Hindlimb muscle (tissue), 1 donor: ENCODE measurements at regions not wholly inside any gene's neighbourhood (a gene's known extent, or its start where the extent isn't known, plus 50 kb on each side); places are given as distances from the start of the nearest gene placed in this dataset.
"Not testable (repeated sequence)": the region's sequence is repeated elsewhere in the genome, so short reads cannot be mapped to it uniquely, and the experiment has no call there.

Experiments used
- DNase-seq: peaks from one replicate; pipeline ENCODE4 v3.0.0-alpha.2; 2013

DNA sequence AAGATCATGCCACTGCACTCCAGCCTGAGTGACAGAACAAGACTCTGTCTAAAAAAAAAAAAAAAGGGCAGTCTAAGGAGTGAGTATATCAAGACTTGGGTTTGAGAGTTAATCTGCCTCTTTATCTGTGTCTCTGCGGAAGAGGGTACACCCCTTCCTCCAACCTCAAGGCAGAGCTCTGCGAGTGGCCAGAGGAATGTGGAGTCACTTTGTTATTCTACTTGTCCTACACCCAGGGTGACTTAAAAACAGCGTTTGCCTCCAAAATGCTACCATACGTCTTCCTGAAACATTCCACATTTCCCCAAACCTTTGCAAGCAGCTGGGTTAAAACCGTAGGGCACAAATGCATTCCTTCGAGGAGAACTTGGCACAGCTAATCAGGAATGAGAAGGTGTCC lies 199.9 kb downstream of the SHOX start:
- DNase-seq: no peak

DNA sequence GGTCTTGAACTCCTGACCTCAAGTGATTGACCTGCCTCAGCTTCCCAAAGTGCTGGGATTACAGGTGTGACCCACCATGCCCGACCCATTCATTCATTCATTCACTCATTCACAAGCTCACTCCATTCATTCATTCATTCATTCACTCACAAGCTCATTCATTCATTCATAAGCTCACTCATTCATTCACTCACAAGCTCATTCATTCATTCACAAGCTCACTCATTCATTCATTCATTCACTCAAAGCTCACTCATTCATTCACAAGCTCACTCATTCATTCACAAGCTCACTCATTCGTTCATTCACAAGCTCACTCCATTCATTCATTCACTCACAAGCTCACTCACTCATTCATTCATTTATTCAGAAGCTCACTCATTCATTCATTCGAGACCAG lies 198.6 kb downstream of the SHOX start:
- DNase-seq: no peak

DNA sequence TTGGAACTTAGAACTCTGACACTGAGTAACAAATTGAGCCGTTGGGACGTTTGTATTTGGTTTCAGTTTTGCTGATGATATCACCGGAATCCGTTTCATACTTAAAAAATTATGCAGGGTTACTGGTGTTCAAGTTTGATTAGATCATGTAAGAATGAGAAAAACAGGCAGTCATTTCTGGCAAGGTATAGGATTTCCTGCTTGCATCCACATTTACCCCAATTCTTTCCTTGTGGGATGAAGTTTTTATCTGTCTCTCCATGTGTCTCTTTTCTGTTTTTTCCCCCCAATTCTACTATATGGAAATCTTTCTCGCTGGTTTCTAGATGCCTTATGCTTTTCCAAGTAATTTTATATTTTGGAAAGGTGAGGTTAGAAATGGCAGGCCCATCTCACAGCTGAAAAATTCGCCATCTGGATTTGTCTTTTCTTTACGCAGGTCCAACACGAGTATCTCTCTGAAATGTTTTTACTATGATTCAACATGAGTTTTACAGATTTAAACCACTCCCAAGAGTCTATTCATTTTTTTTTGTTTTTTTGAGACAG lies 197.9 kb downstream of the SHOX start:
- peak; percentile 76 for DNase-seq

DNA sequence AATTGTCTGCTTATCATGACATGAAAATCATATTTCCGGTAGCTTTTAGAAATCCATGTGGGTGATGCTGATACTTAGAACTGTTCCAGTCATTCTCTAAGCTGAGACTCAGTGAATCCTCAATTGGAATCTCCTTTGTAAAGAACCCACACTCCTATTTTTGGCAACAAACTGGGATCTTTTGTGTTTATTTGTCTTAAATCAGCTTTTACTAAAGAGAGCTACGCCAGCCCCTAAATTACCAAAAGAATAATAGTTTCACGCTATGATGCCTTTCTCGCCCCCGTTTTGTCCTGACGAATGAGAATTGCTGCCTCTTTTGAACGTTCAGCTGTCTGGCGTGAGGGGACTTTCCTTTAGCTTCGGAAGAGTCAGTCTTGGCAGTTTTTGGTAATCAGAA lies 195.9 kb downstream of the SHOX start:
- DNase-seq: peak; percentile 49

DNA sequence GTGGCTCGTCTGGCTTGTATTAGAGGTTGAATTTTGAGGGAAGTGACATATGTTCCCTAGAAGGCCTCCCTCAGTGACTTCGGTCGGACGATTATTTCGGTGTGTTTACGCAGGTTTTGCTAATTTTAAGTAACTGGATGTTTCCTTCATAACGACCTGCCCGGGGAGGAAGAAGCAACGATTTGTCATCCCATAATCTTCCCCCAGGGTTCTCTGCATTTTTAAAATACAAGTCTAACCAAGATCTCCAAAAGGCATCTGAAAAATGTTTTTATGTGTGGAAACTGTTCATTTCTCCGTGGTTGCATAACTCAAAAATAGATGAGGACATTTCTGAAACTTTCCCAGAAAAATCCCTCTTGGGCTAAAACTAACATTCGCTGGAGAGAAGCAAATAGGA lies 195.4 kb downstream of the SHOX start:
- DNase-seq: peak; percentile 61

DNA sequence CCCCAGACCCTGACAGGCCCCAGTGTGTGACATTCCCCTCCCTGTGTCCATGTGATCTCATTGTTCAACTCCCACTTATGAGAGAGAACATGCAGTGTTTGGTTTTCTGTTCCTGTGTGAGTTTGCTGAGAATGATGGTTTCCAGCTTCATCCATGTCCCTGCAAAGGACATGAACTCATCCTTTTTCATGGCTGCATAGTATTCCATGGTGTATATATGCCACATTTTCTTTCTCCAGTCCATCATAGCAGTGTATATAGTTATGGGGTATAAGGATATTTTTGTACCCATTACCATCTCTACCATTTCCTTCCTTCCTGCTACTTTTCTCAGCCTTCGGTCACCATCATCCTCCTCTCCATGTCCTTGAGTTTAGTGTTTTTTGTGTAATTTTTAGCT lies 192.5 kb downstream of the SHOX start:
- not testable (repeated sequence) for DNase-seq

DNA sequence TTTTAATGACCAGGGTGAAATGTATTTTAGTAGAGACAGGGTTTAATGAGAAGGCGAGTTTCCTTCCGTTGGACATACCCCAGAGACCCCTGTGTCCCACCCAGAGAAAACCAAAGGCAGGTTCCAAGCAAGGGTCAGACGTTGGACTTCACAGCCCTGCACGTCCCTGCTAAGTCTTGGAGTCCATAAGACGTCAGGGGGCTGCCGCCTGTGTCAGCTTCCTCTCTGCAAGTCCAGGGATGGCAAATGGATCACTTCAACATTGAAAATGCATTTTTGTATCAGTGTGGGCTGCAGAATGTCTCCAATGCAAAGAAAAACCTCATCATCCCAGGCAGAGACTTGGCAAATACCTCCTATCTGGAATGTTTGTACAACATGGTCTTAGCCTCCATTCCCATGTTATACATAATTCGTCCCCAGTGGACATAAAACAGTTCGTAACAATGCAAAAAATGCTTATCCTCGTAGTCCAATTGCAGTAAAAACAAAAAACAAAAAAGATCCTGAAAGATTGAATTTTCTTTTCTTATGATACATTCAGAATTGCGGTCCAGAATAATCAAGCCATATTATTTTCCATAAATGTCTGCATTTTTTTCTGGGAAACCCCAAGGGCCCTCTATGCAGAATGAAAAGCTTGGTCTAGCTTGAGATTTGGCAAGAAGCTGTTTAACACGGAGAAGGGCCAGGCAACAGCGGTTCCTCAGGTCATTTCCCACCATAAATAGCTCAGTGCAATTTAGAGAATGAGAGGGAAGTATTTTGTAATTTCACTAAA lies 190.9 kb downstream of the SHOX start:
- peak; percentile 64 for DNase-seq

DNA sequence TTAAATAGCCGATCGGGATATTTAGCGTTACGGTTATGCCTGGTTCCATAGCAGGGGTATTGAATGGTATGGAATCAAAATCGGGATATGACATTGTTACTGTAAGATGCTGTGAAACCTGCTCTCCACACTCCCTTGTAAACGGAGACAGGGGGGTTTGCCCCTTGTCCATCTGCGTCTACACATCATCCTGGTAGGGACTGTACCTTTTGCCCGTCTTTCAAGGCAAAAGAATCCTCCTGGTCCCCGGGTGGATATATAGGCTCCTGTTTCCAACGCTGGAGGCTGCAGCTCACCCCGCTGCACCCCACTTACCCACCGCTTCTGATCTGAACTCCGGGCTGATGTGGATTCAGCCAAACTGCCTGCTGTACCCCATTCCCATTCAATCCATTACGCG lies 189.1 kb downstream of the SHOX start:
- DNase-seq: no peak

DNA sequence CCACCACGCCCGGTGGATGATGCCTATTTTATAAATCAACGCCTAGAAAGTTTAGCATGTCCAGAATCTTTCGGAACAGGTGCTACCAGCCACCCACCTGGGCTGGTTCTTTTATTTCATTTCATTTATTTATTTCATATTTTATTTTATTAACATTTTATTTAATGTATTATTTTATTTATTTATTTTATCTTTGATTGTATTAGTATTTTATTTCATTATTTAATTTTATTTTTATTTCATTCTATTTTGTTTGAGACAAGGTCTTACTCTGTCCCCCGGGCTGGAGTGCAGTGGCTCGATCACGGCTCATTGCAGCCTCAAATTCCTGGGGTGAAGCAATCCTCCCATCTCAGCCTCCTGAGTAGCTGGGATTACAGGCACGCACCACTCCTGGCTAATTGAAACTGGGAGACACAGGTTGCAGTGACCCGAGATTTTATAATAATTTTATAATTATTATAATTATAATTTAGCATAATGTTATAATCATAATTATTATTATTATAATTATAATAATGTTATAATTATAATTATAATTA lies 187.2 kb downstream of the SHOX start:
- no peak for DNase-seq

DNA sequence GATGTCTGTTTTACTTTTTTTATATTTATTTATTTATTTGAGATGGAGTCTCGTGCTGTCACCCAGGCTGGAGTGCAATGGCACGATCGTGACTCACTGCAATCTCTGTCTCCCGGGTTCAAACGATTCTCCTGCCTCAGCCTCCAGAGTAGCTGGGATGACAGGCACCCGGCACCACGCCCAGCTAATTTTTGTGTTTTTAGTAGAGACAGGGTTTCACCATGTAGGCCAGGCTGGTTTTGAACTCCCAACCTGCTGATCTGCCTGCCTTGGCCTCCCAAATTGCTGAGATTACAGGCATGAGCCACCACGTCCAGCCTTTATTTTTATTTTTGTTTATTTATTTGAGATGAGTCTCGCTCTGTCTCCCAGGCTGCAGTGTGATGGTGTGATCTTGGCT lies 186.6 kb downstream of the SHOX start:
- DNase-seq: not testable (repeated sequence)

DNA sequence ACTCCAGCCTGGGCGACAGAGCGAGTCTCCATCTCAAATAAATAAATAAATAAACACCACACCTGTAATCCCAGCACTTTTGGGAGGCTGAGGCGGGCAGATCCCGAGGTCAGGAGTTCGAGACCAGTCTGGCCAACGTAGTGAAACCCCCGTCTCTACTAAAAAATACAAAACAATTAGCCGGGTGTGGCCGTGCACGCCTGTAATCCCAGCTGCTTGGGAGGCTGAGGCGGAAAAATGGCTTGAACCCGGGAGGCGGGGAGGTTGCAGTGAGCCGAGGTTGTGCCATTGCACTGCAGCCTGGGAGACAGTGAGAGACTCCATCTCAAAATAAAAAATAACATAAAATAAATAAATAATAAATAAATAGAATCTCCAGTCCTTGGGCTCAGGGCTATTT lies 185.8 kb downstream of the SHOX start:
- no peak for DNase-seq

DNA sequence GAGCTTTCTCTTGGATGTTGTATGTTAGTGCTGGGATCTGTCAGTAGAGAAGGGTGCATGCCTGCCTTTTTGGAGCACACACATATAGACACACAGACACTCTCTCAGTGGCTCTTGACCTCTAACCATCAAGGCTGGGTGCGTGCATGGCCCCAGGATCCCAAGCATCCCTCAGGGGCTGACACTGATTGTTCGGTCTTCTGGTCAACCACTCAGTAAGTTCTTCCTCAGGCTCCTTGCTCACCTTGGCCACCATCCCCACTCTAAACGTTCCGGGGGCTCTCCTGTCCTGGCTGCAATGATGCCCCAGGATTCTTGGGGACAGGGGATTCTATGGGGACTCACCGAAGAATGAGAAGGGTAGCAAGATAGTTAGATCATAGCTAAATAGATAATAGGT lies 179.6 kb downstream of the SHOX start:
- no peak for DNase-seq

DNA sequence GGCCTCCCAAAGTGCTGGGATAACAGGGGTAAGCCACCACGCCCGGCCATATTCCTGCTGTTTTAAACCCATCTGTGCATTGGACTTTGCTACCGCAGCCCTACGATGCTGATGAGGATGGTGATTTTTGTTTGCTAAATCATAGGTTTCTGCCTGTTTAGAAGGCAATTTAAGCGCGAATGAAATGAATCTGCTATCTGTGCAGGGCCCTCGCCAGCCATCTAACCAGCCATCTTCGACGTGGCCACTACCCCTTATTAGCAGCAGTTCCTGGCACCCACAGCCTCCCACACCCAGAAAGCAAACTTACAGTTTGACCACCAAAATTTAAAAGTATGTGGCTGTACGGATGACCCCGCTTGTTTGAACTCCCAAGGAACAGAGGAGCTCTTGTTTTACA lies 178.5 kb downstream of the SHOX start:
- no peak for DNase-seq

DNA sequence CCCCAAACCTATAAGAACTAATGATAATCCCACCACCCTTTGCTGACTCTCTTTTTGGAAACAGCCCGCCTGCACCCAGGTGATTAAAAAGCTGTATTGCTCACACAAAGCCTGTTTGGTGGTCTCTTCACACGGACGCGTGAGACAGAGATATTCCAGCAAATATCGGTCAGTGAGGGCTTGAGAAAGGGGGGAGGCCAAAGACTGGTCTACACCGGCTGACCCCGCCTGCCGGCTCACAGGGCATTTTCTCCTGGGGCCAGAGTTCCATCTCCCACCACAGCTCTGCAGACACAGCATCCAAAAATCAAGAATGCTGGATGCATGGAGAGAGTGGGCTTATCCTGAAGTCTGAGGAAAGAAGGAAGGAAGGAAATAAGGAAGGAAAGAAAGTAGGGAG lies 176.0 kb downstream of the SHOX start:
- no peak for DNase-seq

DNA sequence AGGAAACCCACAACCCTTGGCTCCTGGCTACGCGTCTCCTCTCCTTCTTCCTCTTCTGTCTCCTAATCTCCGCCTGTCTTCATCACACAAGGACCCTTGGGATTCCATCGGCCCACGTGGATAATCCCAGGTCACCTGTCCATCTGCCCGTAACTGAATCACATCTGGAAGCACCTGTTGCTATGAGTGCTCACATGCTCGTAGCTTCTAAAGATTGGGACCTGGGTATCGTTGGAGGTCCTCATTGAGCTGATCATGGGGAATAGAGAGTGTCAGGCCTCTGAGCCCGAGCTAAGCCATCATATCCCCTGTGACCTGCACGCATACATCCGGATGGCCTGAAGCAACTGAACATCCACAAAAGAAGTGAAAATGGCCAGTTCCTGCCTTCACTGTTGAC lies 175.4 kb downstream of the SHOX start:
- DNase-seq: no peak

DNA sequence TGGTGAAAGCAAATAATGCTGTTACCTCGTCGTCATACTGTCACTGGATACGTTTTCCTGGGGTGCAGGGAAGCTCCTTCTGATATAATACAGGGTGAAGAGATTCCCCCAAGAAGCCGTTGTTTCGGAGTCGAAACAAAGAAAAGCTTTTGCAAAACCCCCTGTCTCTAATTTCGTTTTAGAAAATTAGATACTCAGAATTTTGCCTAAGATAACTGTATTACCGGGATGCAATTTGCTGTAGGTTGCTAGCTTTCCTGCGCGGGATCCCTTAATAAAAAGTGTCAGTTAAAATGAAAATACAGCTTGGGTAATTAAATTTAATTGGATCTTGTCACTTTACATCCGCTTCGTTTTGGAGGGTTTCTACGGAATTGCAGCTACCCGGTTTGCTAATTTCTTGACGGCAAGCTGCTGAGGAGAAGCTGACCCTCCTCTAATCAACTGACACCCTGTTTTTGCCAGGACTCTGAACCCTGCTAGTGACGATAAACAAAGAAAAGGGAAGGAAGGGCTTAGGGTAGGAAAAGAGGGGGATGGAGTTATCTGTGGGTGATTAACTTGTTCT lies 174.6 kb downstream of the SHOX start:
- DNase-seq: no peak

DNA sequence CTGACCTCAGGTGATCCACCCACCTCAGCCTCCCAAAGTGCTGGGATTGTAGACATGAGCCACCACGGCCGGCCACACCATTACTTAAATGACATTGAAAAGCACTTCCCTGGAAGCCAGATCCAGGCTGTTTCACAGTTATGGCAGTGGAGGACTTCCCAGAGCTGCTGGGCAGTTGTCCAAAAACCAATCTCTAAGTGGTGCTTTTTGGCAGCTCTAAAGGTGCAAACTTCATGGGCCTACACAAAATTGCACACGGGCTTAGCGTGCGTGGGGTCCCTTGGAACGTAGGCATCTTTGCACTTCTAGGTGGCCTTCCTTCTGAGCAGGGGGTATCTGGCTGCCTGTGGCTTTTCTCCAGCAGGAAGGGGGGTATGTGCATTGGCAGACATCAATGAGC lies 172.3 kb downstream of the SHOX start:
- no peak for DNase-seq

DNA sequence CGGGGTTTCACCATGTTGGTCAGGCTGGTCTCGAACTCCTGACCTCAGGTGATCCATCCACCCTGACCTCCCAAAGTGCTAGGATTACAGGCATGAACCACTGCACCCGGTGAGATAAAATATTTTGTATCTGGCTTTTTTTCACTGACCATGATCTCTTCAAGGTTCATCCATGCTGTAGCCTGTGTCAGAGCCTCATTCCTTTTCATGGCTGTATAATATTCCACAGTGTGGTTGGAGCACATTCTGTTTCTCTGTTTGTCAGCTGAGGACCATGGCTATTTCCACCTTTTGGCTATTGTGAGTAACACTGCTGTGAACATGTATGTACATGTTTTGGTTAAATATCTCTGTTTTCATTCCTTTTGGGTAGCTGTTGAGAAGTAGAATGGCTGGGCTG lies 169.2 kb downstream of the SHOX start:
- DNase-seq: no peak

DNA sequence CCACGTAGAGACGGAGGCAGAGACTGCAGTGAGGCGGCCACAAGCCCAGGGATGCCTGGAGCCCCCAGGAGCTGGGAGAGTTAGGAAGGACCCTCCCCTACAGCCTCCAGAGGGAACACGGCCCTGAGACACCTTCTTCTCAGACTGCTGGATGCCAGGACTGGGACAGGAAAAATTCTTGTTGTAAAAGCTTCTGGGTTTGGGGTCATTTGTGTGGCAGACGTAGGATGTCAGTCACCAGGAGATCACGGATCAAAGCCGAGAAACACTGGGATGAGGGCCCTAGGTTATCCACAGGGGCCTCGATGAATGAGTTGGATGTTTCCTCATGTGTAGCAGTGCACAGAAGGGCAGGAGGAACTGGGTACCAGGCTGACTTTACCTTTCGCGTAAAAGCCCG lies 163.7 kb downstream of the SHOX start:
- DNase-seq: no peak

DNA sequence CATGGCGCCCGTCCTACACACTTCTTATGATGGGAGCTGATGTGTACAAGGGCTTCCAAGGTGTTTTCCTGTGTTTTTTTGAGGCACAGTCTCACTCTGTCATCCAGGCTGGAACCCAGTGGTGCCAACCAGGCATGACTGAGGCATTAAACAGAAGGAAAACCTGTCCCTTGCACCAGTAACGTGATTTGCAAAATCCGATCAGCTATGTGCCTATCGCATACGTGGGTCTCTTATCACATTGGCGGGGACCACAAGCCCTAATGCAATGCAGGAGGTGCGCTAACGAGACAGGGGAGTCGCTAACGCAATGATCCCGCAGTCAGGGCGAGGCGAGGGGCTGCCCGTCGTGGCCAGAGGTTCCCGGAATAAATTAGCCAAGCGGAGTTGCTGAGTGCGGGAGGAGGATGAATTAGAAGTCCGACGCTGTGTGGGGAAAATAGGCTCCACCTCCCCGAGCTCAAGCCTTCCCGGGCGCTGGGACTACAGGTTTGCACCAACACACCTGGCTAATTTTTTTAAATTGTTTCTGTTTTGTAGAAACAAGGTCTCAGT lies 162.7 kb downstream of the SHOX start:
- DNase-seq: no peak

DNA sequence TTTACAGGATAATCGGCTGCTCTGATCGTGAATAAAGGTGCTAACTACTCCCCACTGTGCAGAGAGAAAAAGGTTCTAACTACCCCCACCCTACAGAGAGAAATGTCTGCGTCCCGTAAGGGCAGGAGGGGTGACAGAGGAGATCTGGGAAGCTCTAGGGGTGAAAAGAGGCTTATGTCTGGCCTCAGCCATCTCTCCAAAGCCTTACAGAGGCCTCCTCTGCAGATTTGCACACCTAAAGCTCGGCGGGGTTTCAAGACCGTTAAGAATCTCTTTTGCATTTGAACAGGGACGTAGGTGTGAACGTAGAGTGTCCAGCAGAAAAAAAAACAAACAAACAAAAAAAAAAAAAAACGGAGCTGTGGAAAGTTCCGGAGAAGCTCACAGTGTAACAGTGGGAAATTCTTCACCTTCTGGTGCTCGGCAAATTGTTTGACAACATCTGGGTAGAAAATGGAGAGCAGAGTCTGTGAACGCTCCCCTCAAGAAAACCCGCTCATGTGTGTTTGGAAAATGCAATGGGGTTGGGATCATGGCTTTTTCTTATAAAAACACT lies 161.0 kb downstream of the SHOX start:
- DNase-seq: no peak

DNA sequence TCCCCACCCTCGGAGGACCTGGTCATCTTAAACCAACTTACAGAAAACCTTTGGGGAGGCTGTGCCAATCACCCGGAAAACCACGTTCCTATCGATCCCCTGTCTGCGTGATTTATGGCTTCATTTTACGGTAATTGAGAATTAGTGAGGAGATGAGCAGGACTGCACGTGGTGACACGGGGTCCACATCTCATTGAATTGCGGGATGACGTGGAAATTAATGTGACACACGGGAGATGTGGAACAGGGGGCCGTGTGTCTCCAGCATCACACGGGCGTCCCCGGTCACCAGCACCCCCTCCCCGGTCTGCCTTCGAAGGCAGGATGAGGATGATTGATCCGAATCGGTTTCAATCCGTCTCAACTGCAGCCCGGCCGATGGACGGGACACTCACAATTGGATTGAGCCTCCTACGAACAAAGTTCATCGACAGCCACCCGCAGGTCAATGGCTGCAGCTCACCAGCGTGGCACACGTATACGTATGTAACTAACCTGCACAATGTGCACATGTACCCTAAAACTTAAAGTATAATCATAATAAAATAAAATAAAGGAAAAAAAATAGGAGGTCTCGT lies 160.3 kb downstream of the SHOX start:
- no peak for DNase-seq

DNA sequence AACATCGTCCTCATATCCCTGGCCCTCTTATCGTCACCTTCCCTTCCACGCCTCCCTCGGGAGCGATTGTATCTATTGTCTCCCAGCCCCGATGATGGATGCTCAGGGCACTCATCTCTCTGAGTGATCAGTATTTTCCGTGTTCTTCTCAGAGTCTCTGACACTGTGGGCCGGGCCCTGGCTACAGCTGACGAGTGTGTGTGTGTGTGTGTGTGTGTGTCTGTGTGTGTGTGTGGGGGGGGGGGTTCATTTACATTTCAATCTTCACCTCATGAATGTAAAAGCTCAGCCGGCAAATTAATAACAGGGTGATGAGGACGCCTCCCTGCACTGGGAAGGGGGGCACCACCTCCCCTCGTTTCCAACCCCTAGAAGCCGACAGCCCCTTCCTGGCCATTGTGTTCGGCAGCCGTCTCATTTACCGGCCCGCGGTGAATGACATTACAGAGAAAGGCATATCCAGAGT lies 159.5 kb downstream of the SHOX start:
- DNase-seq: no peak
